HepG2 (cell line): ENCODE measurements at regions not wholly inside any gene's neighbourhood (a gene's known extent, or its start where the extent isn't known, plus 50 kb on each side); places are given as distances from the start of the nearest gene placed in this dataset.

ENCODE experiments used
- ATAC-seq: fragments of 200-7000 bp; cut with Tn5 transposase; 3 replicates; pipeline ENCODE4 v1.9.1; 2020; ENCODE audit warnings: mild to moderate bottlenecking, moderate library complexity
- BruUV-seq: library from RNA; stranded (reverse); fragments of 400-500 nt; replicated peaks from 2 replicates; lab custom pipeline; 2021; lab: Mats Ljungman, UMichigan
- CTCF ChIA-PET: fragments of 300-600 bp; formaldehyde crosslinking; extraction: SDS; loops from one replicate; lab custom pipeline; 2021; ENCODE audit warnings: low total read pairs, inconsistent platforms, low intra/inter-chr PET ratio; lab: Yijun Ruan, JAX
- POLR2A ChIA-PET: fragments of 350-600 bp; sonication (Branson Sonifier 250); formaldehyde crosslinking; loops from one replicate; lab custom pipeline; 2020; ENCODE audit warnings: antibody characterized with exemption, inconsistent platforms; lab: Yijun Ruan, JAX
- DNase-seq: peaks from one replicate; pipeline ENCODE4 v3.0.0-alpha.2; 2015; ENCODE audit warnings: low spot score
- FAIRE-seq: peaks from 3 replicates; lab custom pipeline; 2011; peaks lifted over from hg19 to GRCh38; lab: Jason Lieb, UNC
- H2AFZ ChIP-seq: one replicate; pipeline ENCODE4 v1.6.1; 2011; ENCODE audit warnings: low read length, inconsistent platforms
- H3K27ac ChIP-seq: fragments of 300-600 bp; 3 replicates; pipeline ENCODE4 v1.8.0; 2011; ENCODE audit warnings: mixed run types, mild to moderate bottlenecking, mixed read lengths, low read length, inconsistent platforms; ENCODE audit not compliant: insufficient read depth; ENCODE audit errors: extremely low read length
- H3K27me3 ChIP-seq, 2 experiments: fragments of 200-600 bp in 1 of 2; 2 replicates in 1 of 2; 3 replicates in 1 of 2; pipeline versions ENCODE4 v1.6.0 to v1.8.0; 2011; ENCODE audit warnings: low read length in 2 of 2, mild to moderate bottlenecking in 2 of 2, moderate library complexity in 2 of 2, inconsistent platforms in 1 of 2; ENCODE audit not compliant: insufficient read depth in 2 of 2, control insufficient read depth in 1 of 2
- H3K36me3 ChIP-seq, 2 experiments: fragments of 200-600 bp in 1 of 2; replicated peaks in 1 of 2; 2 replicates in 1 of 2; 3 replicates in 1 of 2; pipeline versions ENCODE4 v1.5.1 to v1.8.0; 2011; ENCODE audit warnings: low read length in 2 of 2, inconsistent platforms in 1 of 2; ENCODE audit not compliant: insufficient read depth in 2 of 2, control insufficient read depth in 1 of 2
- H3K4me1 ChIP-seq: 2 replicates; pipeline ENCODE4 v1.5.1; 2012; ENCODE audit warnings: low read length, inconsistent platforms; ENCODE audit not compliant: insufficient read depth
- H3K4me2 ChIP-seq: 2 replicates; pipeline ENCODE4 v1.6.0; 2011; ENCODE audit warnings: low read depth, low read length, inconsistent platforms
- H3K4me3 ChIP-seq, 3 experiments: fragments of 200-600 bp in 1 of 3; sonication (generic), shearing (Covaris generic) in 1 of 3; replicated peaks in 1 of 3; 2 replicates each; pipeline ENCODE4 v1.5.1; 2011 to 2016; ENCODE audit warnings: low read length in 3 of 3, inconsistent platforms in 2 of 3, low read depth in 2 of 3, mild to moderate bottlenecking in 2 of 3, control low read depth in 1 of 3, mixed read lengths in 1 of 3; ENCODE audit not compliant: insufficient read depth in 1 of 3
- H3K79me2 ChIP-seq: one replicate; pipeline ENCODE4 v1.6.1; 2011; ENCODE audit warnings: low read length, inconsistent platforms; ENCODE audit not compliant: insufficient read depth
- H3K9ac ChIP-seq: 2 replicates; pipeline ENCODE4 v1.6.0; 2011; ENCODE audit warnings: mild to moderate bottlenecking, low read depth, low read length, inconsistent platforms; ENCODE audit not compliant: insufficient read depth
- H3K9me3 ChIP-seq: 2 replicates; pipeline ENCODE4 v1.5.1; 2012; ENCODE audit warnings: mild to moderate bottlenecking, low read length
- H4K20me1 ChIP-seq: 2 replicates; pipeline ENCODE4 v1.6.0; 2011; ENCODE audit warnings: inconsistent platforms, mild to moderate bottlenecking, low read length, moderate library complexity; ENCODE audit not compliant: insufficient read depth
- CBX2 ChIP-seq, 2 experiments: fragments of 200-600 bp in 1 of 2; sonication (generic); formaldehyde crosslinking in 1 of 2; IDR thresholded peaks; 2 replicates each; pipeline versions ENCODE4 v1.7.0 to v1.8.1; 2018 to 2022; ENCODE audit warnings: low read depth in 2 of 2, low read length in 1 of 2, mild to moderate bottlenecking in 1 of 2, missing genetic modification reagents in 1 of 2
- HNRNPH1 ChIP-seq: fragments of 200-400 bp; formaldehyde crosslinking; optimal IDR thresholded peaks from 2 replicates; pipeline ENCODE3; 2017; ENCODE audit warnings: mild to moderate bottlenecking, low read depth, low read length
- JUNB ChIP-seq: sonication (generic); formaldehyde crosslinking; IDR thresholded peaks from 2 replicates; pipeline ENCODE4 v1.8.0; 2022; ENCODE audit warnings: missing genetic modification reagents, mild to moderate bottlenecking, borderline replicate concordance
- KDM2A ChIP-seq: sonication (generic); formaldehyde crosslinking; IDR thresholded peaks from 2 replicates; pipeline ENCODE4 v1.4.0; 2020; ENCODE audit warnings: low read depth, missing genetic modification reagents, borderline replicate concordance
- NFIC ChIP-seq: IDR thresholded peaks from 2 replicates; pipeline ENCODE4 v1.6.1; 2012; ENCODE audit warnings: mild to moderate bottlenecking, low read length, inconsistent platforms
- RXRA ChIP-seq: sonication (generic); formaldehyde crosslinking; IDR thresholded peaks from 2 replicates; pipeline ENCODE4 v1.5.1; 2020; ENCODE audit warnings: missing genetic modification reagents
- SOX6 ChIP-seq, 2 experiments: fragments of 450-650 bp in 1 of 2; sonication (generic) in 1 of 2; formaldehyde crosslinking in 1 of 2; IDR thresholded peaks; 2 replicates each; pipeline versions ENCODE4 v1.4.0 to v1.6.1; 2017 to 2020; ENCODE audit warnings: antibody characterized with exemption in 1 of 2, mild to moderate bottlenecking in 1 of 2, missing genetic modification reagents in 1 of 2
- THAP7 ChIP-seq: sonication (generic); formaldehyde crosslinking; IDR thresholded peaks from 2 replicates; pipeline ENCODE4 v1.8.1; 2023; ENCODE audit warnings: mild to moderate bottlenecking, missing genetic modification reagents
- ZNF10 ChIP-seq: sonication (generic); formaldehyde crosslinking; IDR thresholded peaks from 2 replicates; pipeline ENCODE4 v1.4.0; 2020; ENCODE audit warnings: mild to moderate bottlenecking, low read depth, missing genetic modification reagents, borderline replicate concordance
- ZNF12 ChIP-seq: sonication (generic); formaldehyde crosslinking; IDR thresholded peaks from 2 replicates; pipeline ENCODE4 v1.5.0; 2020; ENCODE audit warnings: missing genetic modification reagents
- ZNF430 ChIP-seq: sonication (generic); formaldehyde crosslinking; IDR thresholded peaks from 2 replicates; pipeline ENCODE4 v1.9.0; 2021; ENCODE audit warnings: mild to moderate bottlenecking, missing genetic modification reagents
- in situ Hi-C: cut with HindIII; loops from 2 replicates; pipeline ENCODE4 v1.10.0; 2017; ENCODE audit warnings: low pct_unique_long_range_greater_than_20kb; ENCODE audit not compliant: extremely low pct_ligation_motif_present
- intact Hi-C: fragments of 100-400 bp; cut with micrococcal nuclease; formaldehyde crosslinking; loops from one replicate; pipeline ENCODE4 v1.10.0; 2022; ENCODE audit not compliant: unreplicated experiment
- TF ChIP-seq, protein P1 (sequence below): sonication (generic); formaldehyde crosslinking; IDR thresholded peaks from 2 replicates; pipeline ENCODE4 v1.8.1; 2023; ENCODE audit warnings: missing genetic modification reagents, mild to moderate bottlenecking, borderline replicate concordance
- TF ChIP-seq, protein P2 (sequence below): sonication (generic); formaldehyde crosslinking; IDR thresholded peaks from 2 replicates; pipeline ENCODE4 v1.8.1; 2023; ENCODE audit warnings: mild to moderate bottlenecking, missing genetic modification reagents, borderline replicate concordance
- TF ChIP-seq, protein P3 (sequence below): sonication (generic); formaldehyde crosslinking; IDR thresholded peaks from 2 replicates; pipeline ENCODE4 v1.4.0; 2020; ENCODE audit warnings: missing genetic modification reagents, mild to moderate bottlenecking, borderline replicate concordance
- TF ChIP-seq, protein P4 (sequence below): sonication (generic); formaldehyde crosslinking; IDR thresholded peaks from 2 replicates; pipeline ENCODE4 v1.4.0; 2020; ENCODE audit warnings: missing genetic modification reagents

DNA sequence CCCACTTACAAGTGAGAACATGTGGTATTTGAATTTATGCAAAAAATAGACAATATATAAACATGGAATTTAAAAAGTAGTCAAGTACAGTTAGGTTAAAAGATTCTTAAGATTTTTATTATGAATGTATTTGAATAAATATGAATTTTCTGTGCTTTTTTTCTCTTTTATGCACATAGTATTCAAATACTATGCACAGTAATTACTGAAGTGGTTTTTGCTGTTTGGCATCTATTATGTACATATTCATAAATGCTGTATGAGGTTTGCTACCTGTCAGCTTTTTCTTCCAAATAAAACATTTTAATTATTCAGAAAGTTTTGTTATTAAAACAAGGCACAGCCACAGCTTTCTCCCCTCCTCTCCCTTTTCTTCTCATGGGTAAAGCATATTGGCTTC, 1272.7 kb downstream of the NSUN3 start:
- no peak for TF ChIP-seq ZNF430 (CRISPR knock-in tag)
- TF ChIP-seq HNRNPH1 = no peak
- no peak for TF ChIP-seq ZNF12 (CRISPR knock-in tag)
- TF ChIP-seq, protein P1, sequence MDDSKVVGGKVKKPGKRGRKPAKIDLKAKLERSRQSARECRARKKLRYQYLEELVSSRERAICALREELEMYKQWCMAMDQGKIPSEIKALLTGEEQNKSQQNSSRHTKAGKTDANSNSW (CRISPR knock-in tag) = no peak
- TF ChIP-seq NFIC = no peak
- no peak for TF ChIP-seq RXRA (CRISPR knock-in tag)
- TF ChIP-seq THAP7 (CRISPR knock-in tag) = no peak
- TF ChIP-seq, protein P2, sequence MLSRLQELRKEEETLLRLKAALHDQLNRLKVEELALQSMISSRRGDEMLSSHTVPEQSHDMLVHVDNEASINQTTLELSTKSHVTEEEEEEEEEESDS = no peak
- no peak for TF ChIP-seq KDM2A (CRISPR knock-in tag)
- no peak for TF ChIP-seq JUNB (CRISPR knock-in tag)
- TF ChIP-seq, protein P3, sequence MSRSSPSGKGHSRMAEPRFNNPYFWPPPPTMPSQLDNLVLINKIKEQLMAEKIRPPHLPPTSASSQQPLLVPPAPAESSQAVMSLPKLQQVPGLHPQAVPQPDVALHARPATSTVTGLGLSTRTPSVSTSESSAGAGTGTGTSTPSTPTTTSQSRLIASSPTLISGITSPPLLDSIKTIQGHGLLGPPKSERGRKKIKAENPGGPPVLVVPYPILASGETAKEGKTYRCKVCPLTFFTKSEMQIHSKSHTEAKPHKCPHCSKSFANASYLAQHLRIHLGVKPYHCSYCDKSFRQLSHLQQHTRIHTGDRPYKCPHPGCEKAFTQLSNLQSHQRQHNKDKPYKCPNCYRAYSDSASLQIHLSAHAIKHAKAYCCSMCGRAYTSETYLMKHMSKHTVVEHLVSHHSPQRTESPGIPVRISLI (CRISPR knock-in tag) = no peak
- TF ChIP-seq SOX6 (IDR thresholded peaks at IDR 0.05) = no peak
- no peak for TF ChIP-seq SOX6 (CRISPR knock-in tag; IDR thresholded peaks at IDR 0.05)
- no peak for TF ChIP-seq ZNF10
- TF ChIP-seq CBX2 (IDR thresholded peaks at IDR 0.05; ENCODE audit: low read depth, low read length) = no peak
- no peak for TF ChIP-seq CBX2 (CRISPR knock-in tag; IDR thresholded peaks at IDR 0.05; ENCODE audit: low read depth)
- TF ChIP-seq, protein P4, sequence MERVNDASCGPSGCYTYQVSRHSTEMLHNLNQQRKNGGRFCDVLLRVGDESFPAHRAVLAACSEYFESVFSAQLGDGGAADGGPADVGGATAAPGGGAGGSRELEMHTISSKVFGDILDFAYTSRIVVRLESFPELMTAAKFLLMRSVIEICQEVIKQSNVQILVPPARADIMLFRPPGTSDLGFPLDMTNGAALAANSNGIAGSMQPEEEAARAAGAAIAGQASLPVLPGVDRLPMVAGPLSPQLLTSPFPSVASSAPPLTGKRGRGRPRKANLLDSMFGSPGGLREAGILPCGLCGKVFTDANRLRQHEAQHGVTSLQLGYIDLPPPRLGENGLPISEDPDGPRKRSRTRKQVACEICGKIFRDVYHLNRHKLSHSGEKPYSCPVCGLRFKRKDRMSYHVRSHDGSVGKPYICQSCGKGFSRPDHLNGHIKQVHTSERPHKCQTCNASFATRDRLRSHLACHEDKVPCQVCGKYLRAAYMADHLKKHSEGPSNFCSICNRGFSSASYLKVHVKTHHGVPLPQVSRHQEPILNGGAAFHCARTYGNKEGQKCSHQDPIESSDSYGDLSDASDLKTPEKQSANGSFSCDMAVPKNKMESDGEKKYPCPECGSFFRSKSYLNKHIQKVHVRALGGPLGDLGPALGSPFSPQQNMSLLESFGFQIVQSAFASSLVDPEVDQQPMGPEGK (CRISPR knock-in tag) = no peak
- TF ChIP-seq, all 625 proteins: peak for 0
- no peak for FAIRE-seq
- intact Hi-C loops = no loop called here

More for the DNA sequence above, 1272.7 kb downstream of the NSUN3 start:
- no peak overlapping the region for H3K27ac ChIP-seq
- no peak overlapping the region for H3K9ac ChIP-seq
- CTCF ChIA-PET = no interaction called here
- POLR2A ChIA-PET = no interaction called here
- H3K9me3 ChIP-seq = no peaks in the 10 kb centered on the region
- H3K79me2 ChIP-seq = no peaks in the 10 kb centered on the region
- H3K36me3 ChIP-seq = no peaks in the 10 kb centered on the region
- H4K20me1 ChIP-seq = no peaks in the 10 kb centered on the region
- H2AFZ ChIP-seq = no peak overlapping the region
- no TSS peak for BruUV-seq
- H3K4me2 ChIP-seq = no peak overlapping the region
- in situ Hi-C loops = no loop called here
- H3K4me3 ChIP-seq = no peak overlapping the region
- H3K27me3 ChIP-seq = no peaks in the 10 kb centered on the region
- ATAC-seq (no peak), DNase-seq (no peak)
- no peaks in the 10 kb centered on the region for H3K4me1 ChIP-seq
